Loucy (cell line): ENCODE measurements at regions not wholly inside any gene's neighbourhood (a gene's known extent, or its start where the extent isn't known, plus 50 kb on each side); places are given as distances from the start of the nearest gene placed in this dataset.

Source experiments
- CTCF ChIP-seq: fragments of 200-600 bp; sonication (generic); conservative IDR thresholded peaks from 2 replicates; pipeline ENCODE4 v1.5.1; 2014; ENCODE audit warnings: mild to moderate bottlenecking, antibody characterized with exemption, low read length
- EZH2phosphoT487 ChIP-seq: fragments of 200-600 bp; IDR thresholded peaks from 2 replicates; pipeline ENCODE4 v1.6.1; 2018; ENCODE audit warnings: antibody characterized with exemption, mild to moderate bottlenecking, moderate library complexity, borderline replicate concordance

DNA sequence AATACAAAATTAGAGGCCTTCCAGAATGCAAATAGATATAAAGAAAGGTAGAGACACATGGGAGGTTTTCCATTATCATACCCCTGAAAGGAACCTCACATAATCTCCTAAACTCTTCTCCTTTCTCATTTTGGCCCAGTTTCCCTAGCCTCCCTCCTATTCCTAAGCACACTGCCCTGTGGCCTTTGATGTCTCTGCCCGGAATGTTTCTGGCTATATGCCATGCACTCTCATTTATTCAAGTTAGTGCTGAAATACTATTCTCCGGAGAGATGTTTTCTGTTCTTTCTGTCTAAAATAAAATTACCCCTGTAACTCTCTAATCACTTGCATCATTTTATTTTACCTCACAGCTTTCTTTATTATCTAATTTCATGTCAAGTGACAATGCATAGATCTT lies 1287.7 kb downstream of the SLITRK5 start:
- TF ChIP-seq CTCF (no peak), EZH2phosphoT487 (no peak)
